GM12865 (cell line): ENCODE measurements at regions not wholly inside any gene's neighbourhood (a gene's known extent, or its start where the extent isn't known, plus 50 kb on each side); places are given as distances from the start of the nearest gene placed in this dataset.

ENCODE experiments used
- DNase-seq: peaks from one replicate; pipeline ENCODE4 v3.0.0; 2010; ENCODE audit warnings: low read depth
- H3K4me3 ChIP-seq: 2 replicates; pipeline ENCODE4 v1.5.1; 2011; ENCODE audit warnings: mild to moderate bottlenecking, low read depth, low read length, control low read depth
- TF ChIP-seq, protein P1 (sequence below): IDR thresholded peaks from 2 replicates; pipeline ENCODE4 v1.5.1; 2011; ENCODE audit warnings: low read length, control low read depth, low read depth, inconsistent platforms; ENCODE audit not compliant: insufficient read depth; ENCODE audit errors: missing control alignments

DNA sequence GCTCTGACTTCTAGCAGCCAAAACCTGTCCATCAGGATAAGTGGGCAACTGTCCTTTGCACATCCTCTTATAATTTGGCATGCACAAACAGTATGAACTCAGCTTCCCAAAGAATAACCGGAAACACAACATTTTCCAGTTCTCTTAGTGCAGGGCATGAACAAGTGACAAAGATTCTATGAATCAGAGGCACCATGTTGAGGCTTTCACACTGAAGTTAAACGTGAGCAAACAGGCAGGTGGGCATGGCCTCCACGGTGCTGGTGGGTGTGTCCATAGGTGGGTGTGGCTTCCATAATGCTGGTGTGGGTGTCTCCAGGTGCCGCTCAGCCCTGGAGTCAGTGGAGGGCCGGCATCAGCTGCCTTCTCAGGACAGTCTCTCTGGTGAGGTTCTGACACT, 196.5 kb downstream of the SMIM20 start:
- no peak for DNase-seq
- H3K4me3 ChIP-seq, result no peak overlapping the region
- TF ChIP-seq, protein P1, sequence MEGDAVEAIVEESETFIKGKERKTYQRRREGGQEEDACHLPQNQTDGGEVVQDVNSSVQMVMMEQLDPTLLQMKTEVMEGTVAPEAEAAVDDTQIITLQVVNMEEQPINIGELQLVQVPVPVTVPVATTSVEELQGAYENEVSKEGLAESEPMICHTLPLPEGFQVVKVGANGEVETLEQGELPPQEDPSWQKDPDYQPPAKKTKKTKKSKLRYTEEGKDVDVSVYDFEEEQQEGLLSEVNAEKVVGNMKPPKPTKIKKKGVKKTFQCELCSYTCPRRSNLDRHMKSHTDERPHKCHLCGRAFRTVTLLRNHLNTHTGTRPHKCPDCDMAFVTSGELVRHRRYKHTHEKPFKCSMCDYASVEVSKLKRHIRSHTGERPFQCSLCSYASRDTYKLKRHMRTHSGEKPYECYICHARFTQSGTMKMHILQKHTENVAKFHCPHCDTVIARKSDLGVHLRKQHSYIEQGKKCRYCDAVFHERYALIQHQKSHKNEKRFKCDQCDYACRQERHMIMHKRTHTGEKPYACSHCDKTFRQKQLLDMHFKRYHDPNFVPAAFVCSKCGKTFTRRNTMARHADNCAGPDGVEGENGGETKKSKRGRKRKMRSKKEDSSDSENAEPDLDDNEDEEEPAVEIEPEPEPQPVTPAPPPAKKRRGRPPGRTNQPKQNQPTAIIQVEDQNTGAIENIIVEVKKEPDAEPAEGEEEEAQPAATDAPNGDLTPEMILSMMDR, result no peak

GRCh38 chr4:26113339-26113940, 199.4 kb downstream of the SMIM20 start:
- H3K4me3 ChIP-seq, result no peak overlapping the region
- TF ChIP-seq, protein P1, result no peak
- DNase-seq, result no peak

DNA sequence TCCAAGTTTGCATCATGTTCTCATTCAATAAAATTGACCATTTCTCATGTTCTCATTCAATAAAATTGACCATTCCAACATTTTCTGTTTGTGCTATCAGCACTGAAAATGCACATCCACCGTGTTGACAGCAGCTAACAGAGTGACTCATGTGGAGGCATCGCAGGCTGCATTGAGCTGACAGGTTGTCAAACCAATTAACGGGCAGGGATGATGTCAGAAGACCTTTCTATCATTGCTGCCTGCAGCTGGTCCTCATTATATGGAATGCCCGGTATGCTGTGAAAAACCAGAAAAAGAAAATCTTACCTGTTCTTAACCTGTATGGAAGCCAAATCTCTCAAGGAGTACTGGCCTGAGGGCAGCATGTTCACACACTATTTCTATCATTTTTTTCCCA, 202.0 kb downstream of the SMIM20 start:
- DNase-seq, result no peak
- TF ChIP-seq, protein P1, result no peak
- no peak overlapping the region for H3K4me3 ChIP-seq

DNA sequence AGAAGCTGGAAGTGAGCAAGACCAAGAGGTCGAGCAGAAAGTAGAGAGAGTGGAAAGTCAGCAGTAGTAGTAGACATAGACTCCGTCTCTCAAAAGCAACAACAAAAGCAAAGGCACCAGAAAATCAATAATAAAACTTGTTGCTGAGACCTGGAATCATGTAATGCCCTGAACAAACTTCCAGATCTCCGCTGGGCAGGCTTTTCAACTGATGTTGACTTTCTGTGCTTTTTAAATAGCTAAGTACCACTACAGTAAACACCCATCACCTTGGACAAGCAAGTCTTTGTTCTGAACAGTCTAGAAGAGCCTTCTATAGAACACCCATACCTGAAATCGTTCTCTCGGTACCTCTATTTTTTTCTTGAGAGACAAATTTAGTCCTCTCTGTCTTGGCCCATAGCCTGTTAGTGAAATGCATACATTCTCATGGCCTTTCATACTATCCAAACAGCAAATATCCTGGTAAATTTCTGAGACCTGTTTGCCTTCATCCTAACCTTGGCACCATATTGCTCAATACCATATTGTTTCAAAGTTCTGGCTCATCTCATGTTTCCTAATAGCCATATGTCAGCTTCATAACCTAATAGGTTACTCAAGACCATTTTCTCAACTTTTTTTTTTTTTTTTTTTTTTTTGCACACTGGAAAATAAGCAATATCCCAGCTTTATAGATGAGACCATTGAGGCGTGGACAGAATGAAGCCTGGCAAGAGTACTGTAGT, 200.6 kb upstream of the RBPJ start:
- H3K4me3 ChIP-seq, result no peak overlapping the region
- no peak for DNase-seq
- TF ChIP-seq, protein P1, result no peak

DNA sequence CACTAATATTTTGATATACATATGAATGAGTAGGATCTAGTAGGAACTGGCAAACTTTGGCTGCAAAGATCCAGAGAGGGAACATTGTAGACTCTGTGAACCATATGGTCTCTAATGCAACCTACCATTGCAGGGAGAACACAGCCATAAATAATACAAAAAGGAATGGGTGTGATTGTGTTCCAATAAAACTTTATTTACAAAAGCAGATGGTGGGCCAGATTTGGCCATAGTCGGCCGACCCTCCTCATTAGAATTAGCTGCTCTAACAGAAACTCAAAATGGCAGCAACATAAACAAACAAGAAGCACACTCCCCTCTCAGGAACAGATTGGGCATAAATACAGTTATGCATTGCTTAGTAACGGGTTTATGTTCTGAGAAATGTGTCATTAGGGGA, 198.1 kb upstream of the RBPJ start:
- H3K4me3 ChIP-seq, result no peak overlapping the region
- no peak for DNase-seq
- TF ChIP-seq, protein P1, result no peak

DNA sequence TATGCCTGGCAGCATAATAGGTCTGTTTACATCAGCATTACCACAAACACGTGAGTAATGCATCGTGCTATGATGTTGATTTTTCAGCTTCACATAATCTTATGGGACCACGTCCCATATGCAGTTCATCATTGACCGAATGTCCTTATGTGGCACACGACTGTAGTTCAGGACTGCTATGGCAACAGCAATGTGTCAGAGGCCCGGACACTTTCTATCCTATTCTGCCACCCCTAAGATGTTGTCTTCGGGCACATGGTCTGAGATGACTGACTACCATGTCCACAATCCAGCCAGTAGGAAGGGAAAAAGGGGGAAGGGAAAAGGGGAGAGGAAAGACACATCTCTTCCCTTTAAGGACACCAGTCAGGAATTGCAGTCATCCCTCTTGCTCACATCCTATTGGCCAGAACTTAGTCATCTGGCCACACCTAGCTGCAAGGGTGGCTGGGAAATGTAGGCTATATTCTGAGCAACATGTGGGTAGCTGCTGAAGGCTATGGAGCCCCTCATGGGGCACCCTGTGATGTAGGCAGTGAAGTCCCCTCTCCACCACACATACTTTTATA, 196.0 kb upstream of the RBPJ start:
- no peak for DNase-seq
- H3K4me3 ChIP-seq, result no peak overlapping the region
- TF ChIP-seq, protein P1, result no peak
